ENCODE measurements at regions not wholly inside any gene's neighbourhood (a gene's known extent, or its start where the extent isn't known, plus 50 kb on each side); places are given as distances from the start of the nearest gene placed in this dataset.

GRCh38 chr2:217149087-217149660 lies 289.3 kb upstream of the TNP1 start:
- no peak for DNase-seq

- DNase-seq, result no peak
Measured at GRCh38 chr2:217147818-217148217, 288.0 kb upstream of the TNP1 start.

- DNase-seq, result no peak
Measured at GRCh38 chr2:217146956-217147355, 287.1 kb upstream of the TNP1 start.

GRCh38 chr2:217142649-217143266 lies 282.9 kb upstream of the TNP1 start:
- DNase-seq, result no peak

GRCh38 chr2:217138284-217138683 lies 278.4 kb upstream of the TNP1 start:
- no peak for DNase-seq

GRCh38 chr2:217127744-217128143 lies 267.9 kb upstream of the TNP1 start:
- DNase-seq, result no peak

GRCh38 chr2:217125014-217125413 lies 265.1 kb upstream of the TNP1 start:
- DNase-seq, result no peak

- DNase-seq, result no peak
Measured at GRCh38 chr2:217124050-217124449, 264.2 kb upstream of the TNP1 start.

GRCh38 chr2:217121565-217121964 lies 261.7 kb upstream of the TNP1 start:
- DNase-seq, result no peak

GRCh38 chr2:217120429-217120828 lies 260.6 kb upstream of the TNP1 start:
- DNase-seq, result no peak

GRCh38 chr2:217118559-217119284 lies 258.9 kb upstream of the TNP1 start:
- DNase-seq, result no peak

- DNase-seq, result no peak
Measured at GRCh38 chr2:217117523-217117922, 257.7 kb upstream of the TNP1 start.

GRCh38 chr2:217116610-217117009 lies 256.7 kb upstream of the TNP1 start:
- no peak for DNase-seq

GRCh38 chr2:217114117-217114516 lies 254.3 kb upstream of the TNP1 start:
- DNase-seq, result no peak

GRCh38 chr2:217113491-217113890 lies 253.6 kb upstream of the TNP1 start:
- no peak for DNase-seq

- DNase-seq, result no peak
Measured at GRCh38 chr2:217110550-217110949, 250.7 kb upstream of the TNP1 start.

GRCh38 chr2:217108575-217109027 lies 248.7 kb upstream of the TNP1 start:
- DNase-seq, result no peak

GRCh38 chr2:217108086-217108485 lies 248.2 kb upstream of the TNP1 start:
- no peak for DNase-seq

- no peak for DNase-seq
Measured at GRCh38 chr2:217107480-217107879, 247.6 kb upstream of the TNP1 start.

- DNase-seq, result no peak
Measured at GRCh38 chr2:217106650-217107014, 246.8 kb upstream of the TNP1 start.

- no peak for DNase-seq
Measured at GRCh38 chr2:217105733-217106649, 246.1 kb upstream of the TNP1 start.

GRCh38 chr2:217103752-217104545 lies 244.1 kb upstream of the TNP1 start:
- DNase-seq, result no peak
